RWPE2 (cell line): ENCODE measurements at regions not wholly inside any gene's neighbourhood (a gene's known extent, or its start where the extent isn't known, plus 50 kb on each side); places are given as distances from the start of the nearest gene placed in this dataset.
A peak's percentile ranks its signal among the peaks of the same experiment; 100 is the strongest.

Experiments used
- ATAC-seq: fragments of 200-7000 bp; cut with Tn5 transposase; 3 replicates; pipeline ENCODE4 v1.9.1; 2021; ENCODE audit warnings: low read depth
- DNase-seq: peaks from one replicate; pipeline ENCODE4 v3.0.0-alpha.2; 2020; ENCODE audit warnings: low spot score
- H3K27ac ChIP-seq: fragments of 450-650 bp; 2 replicates; pipeline ENCODE4 v1.5.1; 2017; ENCODE audit warnings: mild to moderate bottlenecking; ENCODE audit not compliant: poor library complexity, severe bottlenecking
- H3K27me3 ChIP-seq: fragments of 250-450 bp; sonication (Bioruptor Pico); 2 replicates; pipeline ENCODE4 v1.5.1; 2021; ENCODE audit warnings: mild to moderate bottlenecking, moderate library complexity; ENCODE audit not compliant: insufficient read depth, poor library complexity, severe bottlenecking
- H3K36me3 ChIP-seq: fragments of 250-450 bp; sonication (Bioruptor Pico); 2 replicates; pipeline ENCODE4 v1.5.1; 2020; ENCODE audit warnings: low read depth, mild to moderate bottlenecking, moderate library complexity
- H3K4me1 ChIP-seq: fragments of 250-450 bp; sonication (Bioruptor Pico); 2 replicates; pipeline ENCODE4 v1.5.1; 2021; ENCODE audit warnings: mild to moderate bottlenecking, moderate library complexity; ENCODE audit not compliant: insufficient read depth, poor library complexity, severe bottlenecking
- H3K4me3 ChIP-seq: fragments of 250-450 bp; sonication (Bioruptor Pico); 2 replicates; pipeline ENCODE4 v1.5.1; 2021; ENCODE audit warnings: mild to moderate bottlenecking, moderate library complexity; ENCODE audit not compliant: severe bottlenecking
- H3K9me3 ChIP-seq: fragments of 250-450 bp; sonication (Bioruptor Pico); 2 replicates; pipeline ENCODE4 v1.5.1; 2021; ENCODE audit warnings: mild to moderate bottlenecking, moderate library complexity; ENCODE audit not compliant: severe bottlenecking
- TF ChIP-seq, protein P1 (sequence below): fragments of 450-650 bp; IDR thresholded peaks from one replicate; pipeline ENCODE4 v1.5.1; 2017; ENCODE audit warnings: mild to moderate bottlenecking, moderate library complexity; ENCODE audit not compliant: poor library complexity, severe bottlenecking

- H3K4me1 ChIP-seq, result peaks cover 8% of the 10 kb centered on the region
- ATAC-seq (no peak), DNase-seq (no peak)
- H3K36me3 ChIP-seq, result no peaks in the 10 kb centered on the region
- no peaks in the 10 kb centered on the region for H3K9me3 ChIP-seq
- no peak overlapping the region for H3K27ac ChIP-seq
- H3K27me3 ChIP-seq, result no peaks in the 10 kb centered on the region
- no peak overlapping the region for H3K4me3 ChIP-seq
- TF ChIP-seq, protein P1, sequence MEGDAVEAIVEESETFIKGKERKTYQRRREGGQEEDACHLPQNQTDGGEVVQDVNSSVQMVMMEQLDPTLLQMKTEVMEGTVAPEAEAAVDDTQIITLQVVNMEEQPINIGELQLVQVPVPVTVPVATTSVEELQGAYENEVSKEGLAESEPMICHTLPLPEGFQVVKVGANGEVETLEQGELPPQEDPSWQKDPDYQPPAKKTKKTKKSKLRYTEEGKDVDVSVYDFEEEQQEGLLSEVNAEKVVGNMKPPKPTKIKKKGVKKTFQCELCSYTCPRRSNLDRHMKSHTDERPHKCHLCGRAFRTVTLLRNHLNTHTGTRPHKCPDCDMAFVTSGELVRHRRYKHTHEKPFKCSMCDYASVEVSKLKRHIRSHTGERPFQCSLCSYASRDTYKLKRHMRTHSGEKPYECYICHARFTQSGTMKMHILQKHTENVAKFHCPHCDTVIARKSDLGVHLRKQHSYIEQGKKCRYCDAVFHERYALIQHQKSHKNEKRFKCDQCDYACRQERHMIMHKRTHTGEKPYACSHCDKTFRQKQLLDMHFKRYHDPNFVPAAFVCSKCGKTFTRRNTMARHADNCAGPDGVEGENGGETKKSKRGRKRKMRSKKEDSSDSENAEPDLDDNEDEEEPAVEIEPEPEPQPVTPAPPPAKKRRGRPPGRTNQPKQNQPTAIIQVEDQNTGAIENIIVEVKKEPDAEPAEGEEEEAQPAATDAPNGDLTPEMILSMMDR, result no peak
Measured at GRCh38 chr11:128018692-128019091, 568.7 kb downstream of the ETS1 start.

- ATAC-seq (no peak), DNase-seq (no peak)
- no peaks in the 10 kb centered on the region for H3K4me1 ChIP-seq
- H3K27me3 ChIP-seq, result no peaks in the 10 kb centered on the region
- H3K4me3 ChIP-seq, result no peak overlapping the region
- H3K36me3 ChIP-seq, result no peaks in the 10 kb centered on the region
- TF ChIP-seq, protein P1, result no peak
- no peak overlapping the region for H3K27ac ChIP-seq
- H3K9me3 ChIP-seq, result no peaks in the 10 kb centered on the region
Measured at GRCh38 chr11:128005562-128005961, 581.8 kb downstream of the ETS1 start.

GRCh38 chr11:127998421-127998820, 588.9 kb downstream of the ETS1 start:
- DNase-seq, result no peak

DNA sequence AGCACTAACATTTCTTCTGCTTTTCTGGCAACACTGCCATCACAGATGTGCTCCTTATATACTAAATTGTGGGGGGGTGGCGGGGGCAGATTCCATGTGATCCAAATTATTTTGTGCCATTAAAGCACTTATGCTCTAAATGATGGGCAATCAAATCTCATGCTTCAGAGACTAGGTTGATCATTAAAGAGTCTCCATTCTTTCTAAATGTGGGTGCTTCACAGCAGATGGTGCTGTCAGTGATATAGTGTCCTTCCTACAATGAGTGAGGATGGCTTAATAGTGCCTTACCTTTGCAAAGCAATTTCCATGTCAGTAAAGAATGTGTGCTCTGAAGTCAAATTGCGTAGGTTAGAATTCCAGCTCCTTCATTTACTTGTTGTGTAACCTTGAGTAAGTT, 589.8 kb downstream of the ETS1 start:
- Histone ChIP-seq H3K27ac (peak overlapping the region; percentile 54), H3K4me3 (no peak overlapping the region), H3K9me3 (no peaks in the 10 kb centered on the region), H3K36me3 (no peaks in the 10 kb centered on the region), H3K4me1 (peaks cover 20% of the 10 kb centered on the region), H3K27me3 (no peaks in the 10 kb centered on the region)
- DNase-seq (no peak), ATAC-seq (no peak)
- TF ChIP-seq, protein P1, result no peak

More at GRCh38 chr11:127998421-127998820, 588.9 kb downstream of the ETS1 start:
- Histone ChIP-seq H3K4me1 (peaks cover 20% of the 10 kb centered on the region), H3K27me3 (no peaks in the 10 kb centered on the region), H3K27ac (no peak overlapping the region), H3K36me3 (no peaks in the 10 kb centered on the region), H3K4me3 (no peak overlapping the region), H3K9me3 (no peaks in the 10 kb centered on the region)
- TF ChIP-seq, protein P1, result no peak
- ATAC-seq, result peak; percentile 71

GRCh38 chr11:127996825-127997224, 590.5 kb downstream of the ETS1 start:
- no peaks in the 10 kb centered on the region for H3K36me3 ChIP-seq
- no peaks in the 10 kb centered on the region for H3K27me3 ChIP-seq
- DNase-seq (no peak), ATAC-seq (peak; percentile 52; the same call in 2 of the 3 replicates)
- no peak overlapping the region for H3K4me3 ChIP-seq
- TF ChIP-seq, protein P1, result no peak
- H3K9me3 ChIP-seq, result no peaks in the 10 kb centered on the region
- H3K4me1 ChIP-seq, result peaks cover 20% of the 10 kb centered on the region
- peak overlapping the region; percentile 54 for H3K27ac ChIP-seq
